ENCODE measurements at regions not wholly inside any gene's neighbourhood (a gene's known extent, or its start where the extent isn't known, plus 50 kb on each side); places are given as distances from the start of the nearest gene placed in this dataset.

GRCh38 chr2:226631671-226632070 lies 167.9 kb downstream of the IRS1 start:
- DNase-seq (ENCODE audit: low read depth in 1 of 2, low spot score in 1 of 2) (no peak), FAIRE-seq (no peak), ATAC-seq (no peak)
- Histone ChIP-seq H3K4me1 (no peaks in the 10 kb centered on the region), H3K9me3 (no peaks in the 10 kb centered on the region), H3K27ac (no peak overlapping the region), H3K4me3 (no peak overlapping the region), H3K4me2 (no peak overlapping the region)
- CTCF ChIA-PET: no interaction called here
- POLR2A ChIA-PET: no interaction called here
- WGBS (ENCODE audit: missing lambda C conversion rate): 68% methylated on average over 6 of the region's 6 CpGs
- no peak for TF ChIP-seq E2F6 (IDR thresholded peaks at IDR 0.05; ENCODE audit: borderline replicate concordance, low read depth)
- TF ChIP-seq HDAC2 (IDR thresholded peaks at IDR 0.05): no peak
- no peak for TF ChIP-seq POLR2AphosphoS2 (conservative IDR thresholded peaks at IDR 0.05; ENCODE audit: low read length)
- TF ChIP-seq RFX5 (IDR thresholded peaks at IDR 0.05): no peak
- no peak for TF ChIP-seq BHLHE40 (IDR thresholded peaks at IDR 0.05; ENCODE audit: low read depth, low read length)

GRCh38 chr2:226631187-226631586 lies 168.4 kb downstream of the IRS1 start:
- FAIRE-seq (no peak), DNase-seq (ENCODE audit: low read depth in 1 of 2, low spot score in 1 of 2) (no peak), ATAC-seq (no peak)
- no peak for TF ChIP-seq HDAC2 (IDR thresholded peaks at IDR 0.05)
- H3K9me3 ChIP-seq: no peaks in the 10 kb centered on the region
- WGBS (ENCODE audit: missing lambda C conversion rate): 97% methylated on average over 3 of the region's 3 CpGs
- no peaks in the 10 kb centered on the region for H3K4me1 ChIP-seq
- POLR2A ChIA-PET: no interaction called here
- H3K4me2 ChIP-seq: no peak overlapping the region
- CTCF ChIA-PET: no interaction called here
- H3K4me3 ChIP-seq: no peak overlapping the region
- H3K27ac ChIP-seq: no peak overlapping the region

GRCh38 chr2:226625946-226626345 lies 173.7 kb downstream of the IRS1 start:
- WGBS (ENCODE audit: missing lambda C conversion rate): 74% methylated on average over 2 of the region's 2 CpGs
- ATAC-seq (no peak), DNase-seq (ENCODE audit: low read depth in 1 of 2, low spot score in 1 of 2) (no peak), FAIRE-seq (no peak)
- POLR2A ChIA-PET: no interaction called here
- no peaks in the 10 kb centered on the region for H3K4me1 ChIP-seq
- no peak overlapping the region for H3K4me2 ChIP-seq
- TF ChIP-seq FOXS1 (CRISPR knock-in tag; IDR thresholded peaks at IDR 0.05): no peak
- no peak for TF ChIP-seq MAZ (IDR thresholded peaks at IDR 0.05; ENCODE audit: borderline replicate concordance, low read depth, low read length)
- TF ChIP-seq REST (IDR thresholded peaks at IDR 0.05): no peak
- no peak for TF ChIP-seq ELK1 (IDR thresholded peaks at IDR 0.05; ENCODE audit: low read depth, low read length)
- TF ChIP-seq MAFK (IDR thresholded peaks at IDR 0.05; ENCODE audit: partially characterized antibody): no peak
- no peak for TF ChIP-seq CHD4 (IDR thresholded peaks at IDR 0.05; ENCODE audit: borderline replicate concordance)
- TF ChIP-seq PHF8 (IDR thresholded peaks at IDR 0.05; ENCODE audit: borderline replicate concordance, low read depth): no peak
- TF ChIP-seq RCOR1 (IDR thresholded peaks at IDR 0.05; ENCODE audit: low read depth, low read length): no peak
- no peak for TF ChIP-seq CEBPB (IDR thresholded peaks at IDR 0.05)
- TF ChIP-seq KDM5A (IDR thresholded peaks at IDR 0.05): no peak
- TF ChIP-seq HDAC2 (IDR thresholded peaks at IDR 0.05): no peak
- TF ChIP-seq RARB (CRISPR knock-in tag; IDR thresholded peaks at IDR 0.05): no peak
- no peak for TF ChIP-seq CBX8 (IDR thresholded peaks at IDR 0.05)
- no peak for TF ChIP-seq HOXB13 (CRISPR knock-in tag; IDR thresholded peaks at IDR 0.05; ENCODE audit: low read depth)
- no peak for TF ChIP-seq HOXB5 (CRISPR knock-in tag; IDR thresholded peaks at IDR 0.05)
- no peak for TF ChIP-seq E2F6 (IDR thresholded peaks at IDR 0.05; ENCODE audit: borderline replicate concordance, low read depth)
- no peak for TF ChIP-seq ATOH8 (CRISPR knock-in tag; IDR thresholded peaks at IDR 0.05; ENCODE audit: low read depth)
- no peak for TF ChIP-seq POLR2AphosphoS2 (conservative IDR thresholded peaks at IDR 0.05; ENCODE audit: low read length)
- TF ChIP-seq BHLHE40 (IDR thresholded peaks at IDR 0.05; ENCODE audit: low read depth, low read length): no peak
- no peak for TF ChIP-seq POLR2A (IDR thresholded peaks at IDR 0.05; ENCODE audit: low read length)
- no peak overlapping the region for H3K27ac ChIP-seq
- CTCF ChIA-PET: no interaction called here
- H3K9me3 ChIP-seq: 0 out of 3 replicates have a peak, but pooled peaks cover 4% of the 10 kb centered on the region
- no peak overlapping the region for H3K4me3 ChIP-seq

Data from A549 (cell line).